Activated naive CD8-positive, alpha-beta T cell treated with anti-CD3 and anti-CD28 coated beads, Interleukin-2, amount 50 U/mL, for 16 hours (primary cell): ENCODE measurements at regions not wholly inside any gene's neighbourhood (a gene's known extent, or its start where the extent isn't known, plus 50 kb on each side); places are given as distances from the start of the nearest gene placed in this dataset.
"Not testable (repeated sequence)": the region's sequence is repeated elsewhere in the genome, so short reads cannot be mapped to it uniquely, and the experiment has no call there.

Experiments used
- DNase-seq: peaks from one replicate; pipeline ENCODE4 v3.0.0-alpha.2; 2020; ENCODE audit warnings: low read depth, low spot score

DNA sequence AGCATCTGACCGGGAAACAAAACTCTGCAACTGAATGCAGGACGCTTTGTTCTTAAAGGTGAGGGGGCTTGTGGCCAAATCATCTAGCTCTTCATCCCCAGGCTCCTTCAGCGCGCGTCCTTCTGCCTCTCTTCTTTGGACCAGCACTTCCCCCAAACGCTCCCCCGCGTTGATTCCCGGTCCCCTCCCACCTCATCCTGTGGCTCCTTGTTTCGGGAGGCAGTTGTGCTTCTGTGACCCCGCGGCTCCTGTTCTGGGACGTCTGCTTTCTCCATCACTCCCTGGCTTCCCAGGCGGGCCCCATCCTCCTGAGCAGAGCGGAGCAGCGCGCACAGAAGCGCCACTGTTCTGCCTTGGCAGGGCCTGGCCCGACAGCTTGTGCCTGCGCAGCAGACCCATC, 109.7 kb upstream of the ZNG1E start:
- not testable (repeated sequence) for DNase-seq

DNA sequence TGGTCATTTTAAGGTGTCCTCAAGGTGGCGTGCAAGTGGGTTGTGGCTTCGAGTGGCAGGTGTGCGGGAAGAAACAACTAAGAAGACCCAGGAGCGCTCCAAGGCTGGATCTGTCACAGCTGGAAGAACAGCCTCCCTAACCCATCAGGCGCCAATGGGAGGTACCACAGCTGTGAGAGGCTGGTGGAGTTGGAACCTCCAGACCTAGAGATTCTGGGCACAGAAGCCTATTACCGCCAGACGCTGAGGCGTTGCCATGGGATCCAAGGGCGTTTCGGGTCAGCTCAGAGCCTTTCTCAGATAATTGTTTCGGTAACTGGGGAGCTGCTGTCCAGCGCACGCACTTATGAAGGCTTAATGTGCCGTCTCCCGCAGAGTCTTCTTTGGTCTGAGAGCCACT, 156.7 kb upstream of the ZNG1E start:
- not testable (repeated sequence) for DNase-seq

DNA sequence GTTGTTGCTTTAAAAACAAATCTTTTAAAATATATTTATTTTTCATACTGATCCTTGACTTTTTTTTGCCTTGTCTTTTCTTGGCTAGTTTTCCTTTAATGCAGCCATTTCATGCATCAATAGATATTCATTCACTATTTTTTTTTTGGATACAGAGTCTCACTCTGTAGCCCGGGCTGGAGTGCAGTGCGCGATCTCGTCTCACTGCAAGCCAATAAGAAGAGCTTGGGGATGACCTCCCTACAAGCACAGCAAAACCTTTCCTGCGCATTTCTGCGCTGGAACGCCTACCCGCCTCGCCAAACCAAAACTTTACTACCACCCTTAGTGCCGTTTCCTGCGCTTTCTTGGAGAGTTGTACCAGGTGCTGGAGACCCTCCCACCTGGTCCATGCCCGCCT, 161.3 kb upstream of the ZNG1E start:
- not testable (repeated sequence) for DNase-seq

DNA sequence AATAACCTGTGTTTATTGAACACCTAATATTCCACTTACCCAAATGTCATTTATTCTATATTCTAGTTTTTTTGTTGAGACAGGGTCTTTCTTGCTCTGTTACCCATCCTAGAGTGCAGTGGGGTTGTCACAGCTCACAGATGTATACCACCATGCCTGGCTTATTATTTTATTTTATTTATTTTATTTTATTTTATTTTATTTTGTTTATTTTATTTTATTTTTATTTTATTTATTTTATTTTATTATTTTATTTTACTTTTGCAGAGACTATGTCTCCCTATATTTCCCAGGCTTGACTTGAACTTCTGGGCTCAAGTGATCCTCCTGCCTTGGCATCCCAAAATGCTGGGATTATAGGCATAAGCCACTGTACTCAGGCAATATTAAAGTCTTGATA, 167.8 kb upstream of the ZNG1E start:
- not testable (repeated sequence) for DNase-seq

DNA sequence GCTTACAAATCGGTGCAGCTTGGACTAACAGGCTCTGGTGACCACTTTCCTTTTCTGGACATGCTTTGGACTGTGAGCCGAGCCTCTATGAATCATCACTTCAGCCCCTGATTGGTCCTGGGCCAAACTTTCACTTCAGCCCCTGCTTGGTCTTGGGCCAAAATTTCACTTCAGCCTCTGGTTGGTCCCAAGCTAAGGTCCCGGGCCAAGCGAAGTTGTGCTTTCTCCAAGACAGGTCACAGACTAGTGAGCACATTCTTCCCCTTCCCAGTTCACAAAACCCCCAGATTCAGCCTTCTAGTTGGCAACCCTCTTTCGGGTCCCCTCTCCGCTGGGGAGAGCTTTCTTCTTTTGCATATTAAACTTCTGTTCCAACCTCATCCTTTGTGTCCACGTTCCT, 171.0 kb upstream of the ZNG1E start:
- not testable (repeated sequence) for DNase-seq

DNA sequence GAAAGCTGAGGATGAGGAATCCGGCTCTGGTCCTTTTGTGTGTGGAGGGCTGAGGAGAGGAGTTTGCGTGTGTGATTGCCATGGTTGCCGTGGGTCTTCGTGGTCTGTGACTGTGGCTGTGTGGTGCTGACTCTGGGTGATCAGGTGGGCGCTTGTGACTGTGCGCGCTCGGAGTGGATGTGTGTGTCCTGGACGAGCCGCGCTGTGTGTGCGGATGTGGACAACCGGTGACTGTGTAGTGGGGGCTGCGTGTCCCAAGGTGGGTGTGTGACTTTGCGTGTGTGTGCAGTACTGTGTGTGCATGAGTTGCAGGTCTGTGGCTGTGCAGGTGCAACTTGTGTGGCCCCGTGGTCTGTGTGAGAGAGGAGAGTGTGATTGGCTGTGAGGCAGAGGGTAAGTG, 172.0 kb upstream of the ZNG1E start:
- not testable (repeated sequence) for DNase-seq

DNA sequence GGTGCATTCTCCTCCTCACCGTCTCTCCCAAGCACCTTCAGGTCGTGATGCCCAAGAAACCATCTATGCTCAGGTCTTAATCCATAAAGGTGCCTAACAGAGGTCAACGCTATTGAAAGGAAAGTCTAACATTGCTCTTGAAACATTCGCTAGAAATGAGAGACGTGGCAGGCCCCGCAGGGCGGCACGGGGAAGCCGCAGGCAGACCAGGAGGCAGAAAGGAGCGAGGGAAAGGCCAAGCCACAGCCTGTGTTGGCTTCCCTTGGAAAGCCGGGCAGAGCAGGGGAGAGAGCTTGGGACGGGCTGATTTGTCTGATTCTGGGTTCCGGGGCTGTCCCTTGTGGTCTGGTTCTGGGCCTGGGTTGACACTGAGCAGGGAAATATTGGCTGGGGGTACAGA, 192.8 kb upstream of the ZNG1E start:
- not testable (repeated sequence) for DNase-seq

DNA sequence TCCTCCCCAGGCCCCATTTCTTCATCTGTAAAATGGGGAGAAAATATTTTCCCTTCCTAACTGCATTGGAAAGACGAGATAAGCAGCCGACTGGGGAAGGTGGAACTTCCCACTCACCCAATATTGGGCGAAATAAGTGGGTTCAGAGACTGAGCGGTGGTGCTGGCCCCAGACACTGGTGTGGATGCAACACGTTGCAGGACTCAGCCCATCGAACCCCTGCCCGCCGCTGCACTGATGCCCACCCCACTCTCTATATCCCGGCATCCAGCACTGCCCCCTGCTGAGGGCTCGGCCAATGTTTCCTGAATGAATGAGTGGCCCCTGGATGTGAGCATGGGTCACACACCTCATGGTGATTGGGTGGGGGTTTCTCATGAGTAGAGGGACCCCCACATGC, 194.4 kb upstream of the ZNG1E start:
- DNase-seq = not testable (repeated sequence)

DNA sequence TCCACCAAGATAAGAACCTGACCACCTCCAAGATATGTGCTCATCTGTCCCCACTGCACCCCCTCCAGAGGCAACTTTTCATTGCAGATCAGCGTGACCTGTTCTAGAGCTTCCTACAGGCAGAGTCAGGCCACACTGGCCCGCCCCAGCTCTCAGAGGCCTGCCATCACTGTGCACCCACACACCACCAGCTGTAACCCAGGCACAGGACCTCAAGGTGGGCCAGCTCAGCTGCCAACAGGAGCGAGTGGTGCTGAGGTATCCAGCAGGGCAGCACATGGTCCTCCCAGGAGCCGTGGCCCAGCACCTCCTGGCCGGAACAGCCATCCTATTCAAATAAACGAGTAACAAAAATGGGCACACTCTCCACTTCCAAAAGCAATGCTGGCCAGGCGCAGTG, 189.9 kb upstream of the FOXD4L5 start:
- DNase-seq = not testable (repeated sequence)

DNA sequence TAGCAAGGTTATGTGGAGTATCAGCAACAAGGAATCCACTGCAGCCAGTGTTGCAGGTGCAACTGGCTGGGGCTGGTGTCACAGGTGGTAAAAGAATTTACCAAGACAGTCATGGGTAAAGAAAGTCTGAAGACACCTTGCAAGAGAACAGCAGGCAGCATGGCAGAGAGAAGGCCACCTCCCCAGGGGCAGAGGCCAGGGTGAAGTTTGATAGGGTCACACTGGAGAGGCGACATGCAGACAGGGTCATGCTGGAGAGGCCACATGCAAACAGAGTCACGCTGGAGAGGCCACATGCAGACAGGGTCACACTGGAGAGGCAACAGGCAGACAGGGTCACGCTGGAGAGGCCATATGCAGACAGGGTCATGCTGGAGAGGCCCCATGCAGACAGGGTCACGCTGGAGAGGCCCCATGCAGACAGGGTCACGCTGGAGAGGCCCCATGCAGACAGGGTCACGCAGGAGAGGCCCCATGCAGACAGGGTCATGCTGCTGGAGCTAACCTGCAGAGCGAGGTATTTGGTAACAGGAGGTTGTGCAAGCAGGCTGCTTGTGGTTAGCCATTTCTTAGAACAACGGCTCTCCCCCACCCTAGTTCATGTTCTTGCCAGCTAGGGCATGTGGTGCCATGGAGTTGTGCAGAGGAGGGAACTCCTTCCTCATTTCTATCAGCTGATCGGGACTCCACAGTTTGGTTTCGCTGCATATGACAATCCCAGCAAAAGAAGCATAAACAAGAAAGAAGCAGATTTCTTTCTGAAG, 188.2 kb upstream of the FOXD4L5 start:
- not testable (repeated sequence) for DNase-seq

DNA sequence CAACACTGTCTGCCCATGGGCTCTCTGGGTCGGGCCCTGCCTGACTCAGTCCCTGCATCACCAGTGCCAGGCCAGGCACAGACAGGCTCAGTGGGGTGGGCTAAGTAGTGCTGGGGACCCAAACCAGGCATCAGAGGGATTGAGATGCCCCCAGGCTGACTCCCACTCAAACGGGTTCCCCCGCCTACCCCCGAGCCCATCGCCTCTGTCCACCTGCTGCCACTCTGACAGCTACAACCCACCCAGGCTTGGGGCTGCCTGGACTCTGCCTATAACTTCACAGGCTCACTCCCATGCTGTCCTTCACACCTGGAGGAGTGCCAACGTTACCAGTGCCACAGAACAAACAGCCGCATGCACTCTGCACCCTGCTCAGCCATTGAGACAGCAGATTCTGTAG, 186.1 kb upstream of the FOXD4L5 start:
- DNase-seq = not testable (repeated sequence)

DNA sequence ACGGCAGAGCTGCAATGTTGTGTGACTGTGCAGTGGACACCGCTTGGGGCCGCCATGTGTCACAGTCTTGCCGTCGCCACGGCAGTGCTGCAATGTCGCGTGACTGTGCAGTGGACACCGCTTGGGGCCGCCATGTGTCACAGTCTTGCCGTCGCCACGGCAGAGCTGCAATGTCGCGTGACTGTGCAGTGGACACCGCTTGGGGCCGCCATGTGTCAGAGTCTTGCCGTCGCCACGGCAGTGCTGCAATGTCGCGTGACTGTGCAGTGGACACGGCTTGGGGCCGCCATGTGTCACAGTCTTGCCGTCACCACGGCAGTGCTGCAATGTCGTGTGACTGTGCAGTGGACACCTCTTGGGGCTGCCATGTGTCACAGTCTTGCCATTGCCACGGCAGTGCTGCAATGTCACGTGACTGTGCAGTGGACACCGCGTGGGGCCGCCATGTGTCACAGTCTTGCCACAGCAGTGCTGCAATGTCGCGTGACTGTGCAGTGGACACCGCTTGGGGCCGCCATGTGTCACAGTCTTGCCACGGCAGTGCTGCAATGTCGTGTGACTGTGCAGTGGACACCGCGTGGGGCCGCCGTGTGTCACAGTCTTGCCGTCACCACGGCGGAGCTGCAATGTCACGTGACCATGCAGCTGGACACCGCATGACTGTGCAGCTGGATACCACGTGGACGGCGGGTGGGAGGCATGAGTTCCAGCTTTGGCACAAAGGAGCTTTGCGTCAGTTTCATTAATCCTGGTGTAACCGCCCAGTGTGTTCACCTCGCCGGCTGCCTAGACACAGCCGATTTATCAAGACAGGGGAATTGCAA, 182.1 kb upstream of the FOXD4L5 start:
- DNase-seq = not testable (repeated sequence)

DNA sequence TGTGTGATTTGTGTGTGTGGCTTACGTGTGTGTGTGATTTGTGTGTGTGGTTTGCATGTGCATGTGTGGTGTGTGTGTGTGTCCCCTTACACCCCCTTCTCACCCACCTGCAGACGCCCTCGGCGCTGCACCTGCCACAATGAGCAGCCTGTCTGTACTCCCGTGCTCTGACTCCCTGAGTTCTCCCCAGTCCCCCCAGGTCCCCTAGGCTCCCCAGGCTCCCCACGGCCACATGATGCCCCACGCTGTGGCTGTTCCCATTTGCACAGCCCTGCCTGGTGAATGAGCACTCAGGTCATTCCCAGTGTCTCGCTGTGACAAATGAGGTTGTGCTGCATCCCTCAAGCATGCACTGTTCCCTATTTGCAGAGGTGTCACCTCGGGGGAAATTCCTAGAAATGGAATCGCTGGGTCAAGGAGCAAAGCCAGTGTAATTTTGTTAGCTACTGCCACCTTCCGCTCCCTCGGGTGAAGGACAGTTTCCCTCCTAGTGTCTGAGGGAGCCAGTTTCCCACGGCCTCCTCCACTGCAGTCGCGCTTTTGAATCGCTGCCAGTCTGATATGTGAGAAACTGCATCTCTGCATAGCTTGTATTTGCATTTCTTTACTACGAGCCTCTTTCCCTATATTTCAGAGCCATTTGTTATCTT, 180.4 kb upstream of the FOXD4L5 start:
- not testable (repeated sequence) for DNase-seq

DNA sequence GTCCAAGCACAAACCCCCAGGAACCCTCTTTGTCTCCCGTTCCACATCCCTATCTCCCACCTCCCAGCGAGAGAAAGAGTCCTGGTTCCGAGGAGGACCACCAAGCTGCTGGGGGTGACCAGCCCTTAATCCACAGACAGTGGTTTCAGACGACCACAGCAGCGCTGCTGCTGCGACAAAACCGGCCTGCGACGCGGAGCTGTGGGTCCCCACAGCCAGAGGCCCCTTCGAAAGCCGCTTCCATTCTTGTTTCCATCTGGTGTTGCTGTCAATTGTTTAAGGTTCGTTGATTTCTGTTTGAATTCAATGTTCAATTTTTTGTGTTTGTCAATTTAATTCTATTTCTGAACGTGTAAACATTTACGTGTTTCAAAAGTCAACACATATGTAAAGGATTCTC, 177.5 kb upstream of the FOXD4L5 start:
- DNase-seq = not testable (repeated sequence)

DNA sequence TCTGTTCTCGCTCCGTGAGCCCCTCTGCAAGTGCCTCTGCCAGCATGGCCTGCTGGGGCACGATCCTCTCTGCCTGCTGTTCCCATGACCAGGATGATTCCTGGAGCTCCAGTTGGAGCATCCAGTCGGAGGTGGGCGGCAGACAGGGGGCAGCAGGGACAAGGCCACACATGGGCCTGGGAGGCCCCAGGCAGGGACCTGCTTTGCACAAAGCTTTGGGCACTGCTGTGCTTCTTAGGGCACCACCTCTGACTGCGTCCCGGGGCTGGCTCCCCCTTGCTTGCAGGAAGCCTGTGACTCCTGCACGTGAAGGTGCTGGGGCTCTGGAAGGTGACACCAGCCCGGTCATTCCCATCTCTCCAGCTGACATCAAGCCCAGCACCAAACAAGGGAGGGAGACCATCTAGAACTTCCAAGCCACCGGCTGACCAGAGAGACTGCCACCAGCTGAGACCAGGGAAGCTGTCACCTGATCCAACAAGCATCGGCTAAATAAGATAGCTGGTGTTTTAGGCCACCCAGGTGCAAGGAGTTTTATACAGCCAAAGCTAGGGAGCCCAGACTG, 174.8 kb upstream of the FOXD4L5 start:
- no peak for DNase-seq

DNA sequence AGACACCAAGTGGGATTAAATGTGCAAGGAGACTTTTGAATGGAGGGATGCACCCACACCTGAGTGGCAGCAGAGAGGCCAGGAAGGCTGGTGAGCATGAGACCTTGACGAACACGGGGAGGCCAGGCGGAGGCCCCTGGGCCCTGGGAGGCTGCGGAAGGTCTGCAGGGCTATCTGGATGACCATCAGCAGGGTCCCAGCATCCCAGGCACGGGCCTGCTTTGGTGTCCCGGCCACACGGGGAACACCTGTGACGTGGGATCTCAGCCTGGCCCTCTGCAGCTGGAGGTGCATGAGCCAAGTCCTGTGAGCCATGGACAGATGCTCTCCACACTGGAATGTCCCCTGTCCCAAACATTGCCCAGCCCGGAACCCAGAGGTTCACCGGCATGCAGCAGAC, 174.0 kb upstream of the FOXD4L5 start:
- no peak for DNase-seq

DNA sequence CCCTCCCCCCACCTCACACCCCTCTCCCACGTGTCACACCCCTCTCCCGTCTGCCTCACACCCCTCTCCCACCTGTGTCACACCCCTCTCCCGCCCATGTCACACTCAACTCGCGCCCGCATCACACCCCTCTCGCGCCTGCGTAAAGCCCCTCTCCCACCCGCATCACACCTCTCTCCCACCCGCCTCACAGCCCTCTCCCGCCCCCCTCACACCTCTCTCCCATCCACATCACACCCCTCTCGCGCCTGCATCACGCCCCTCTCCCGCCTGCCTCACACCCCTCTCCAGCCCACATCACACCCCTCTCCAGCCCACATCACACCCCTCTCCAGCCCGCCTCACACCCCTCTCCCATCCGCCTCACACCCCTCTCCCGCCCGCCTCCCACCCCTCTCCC, 173.5 kb upstream of the FOXD4L5 start:
- no peak for DNase-seq

DNA sequence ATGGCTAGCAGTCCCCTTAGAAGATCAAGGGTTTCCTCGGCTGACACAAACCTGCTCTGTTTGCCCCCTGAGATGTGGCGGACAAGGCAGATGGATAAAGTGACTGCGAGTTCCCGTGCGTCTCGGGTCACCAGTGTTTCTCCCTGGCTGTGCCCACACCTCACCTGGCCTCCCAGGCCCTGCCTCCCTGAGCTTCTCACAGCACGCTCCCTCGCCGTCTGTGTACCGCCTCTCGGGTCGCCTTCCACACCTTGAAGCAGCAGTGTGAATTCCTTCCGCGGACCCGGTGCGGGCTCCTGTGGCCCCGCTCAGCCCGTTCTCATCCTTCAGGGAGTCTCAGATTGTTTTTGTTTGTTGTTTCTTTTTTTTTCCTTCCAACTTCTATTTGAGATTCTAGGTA, 172.0 kb upstream of the FOXD4L5 start:
- not testable (repeated sequence) for DNase-seq

DNA sequence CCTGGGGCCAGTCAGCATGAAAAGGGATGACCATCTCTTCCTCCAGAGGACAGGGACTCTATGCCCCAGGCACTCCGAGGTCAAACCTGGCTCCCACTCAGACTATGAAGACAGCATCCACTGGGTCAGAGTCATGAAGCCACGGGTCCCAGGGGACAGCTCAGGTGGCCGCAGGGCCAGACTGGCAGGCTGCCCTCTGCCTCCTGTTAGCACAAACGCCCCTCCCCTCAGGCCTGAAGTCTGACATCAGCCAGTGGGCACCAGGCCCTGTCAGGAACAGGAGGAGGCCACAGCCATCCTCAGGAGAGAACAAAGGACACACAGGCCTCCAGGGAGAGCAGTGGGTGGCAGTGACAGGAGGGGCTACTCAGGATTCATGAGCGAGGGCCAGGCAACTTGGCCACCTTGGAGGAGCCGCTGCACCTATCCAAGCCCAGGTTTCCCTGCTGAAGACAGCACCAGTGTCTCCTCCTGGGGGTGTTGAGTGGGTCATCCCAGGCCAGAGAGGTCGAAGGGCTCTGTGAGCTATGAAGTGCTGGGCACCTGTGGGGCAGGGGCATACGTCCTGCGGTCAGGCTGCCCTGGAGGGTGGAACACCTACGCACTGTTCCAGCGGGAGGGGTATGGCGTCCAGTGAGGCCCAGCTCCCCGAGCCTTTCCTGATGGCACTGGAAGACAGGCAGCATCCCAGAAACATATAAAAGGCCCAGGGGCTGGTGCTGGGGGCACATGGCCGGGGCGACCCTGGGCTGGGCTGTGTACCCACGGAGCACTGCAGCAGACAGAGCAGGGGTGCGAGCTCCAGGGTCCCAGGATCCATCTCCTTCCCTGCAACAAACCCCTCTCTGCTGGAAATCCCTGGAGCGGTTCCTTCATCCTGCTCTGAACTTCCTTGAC, 171.0 kb upstream of the FOXD4L5 start:
- not testable (repeated sequence) for DNase-seq

DNA sequence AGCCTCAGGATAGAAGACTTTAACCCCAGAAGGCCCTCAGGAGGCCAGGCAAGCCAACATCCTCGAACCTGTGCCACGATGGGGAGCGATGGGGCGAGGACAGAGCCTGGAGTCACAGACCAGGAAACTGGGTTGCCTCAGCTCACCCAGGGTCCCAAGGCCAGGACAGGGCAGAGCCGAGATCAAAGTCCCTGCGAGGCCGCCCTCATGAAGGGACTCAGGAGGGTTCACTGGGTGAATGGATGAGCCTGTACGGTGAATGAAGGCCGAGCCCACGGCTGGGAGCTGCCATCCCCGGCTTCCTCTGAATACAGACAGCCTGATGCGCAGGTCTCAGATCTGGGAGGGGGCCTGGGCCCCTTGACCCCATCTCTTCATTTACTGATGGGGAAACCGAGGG, 170.1 kb upstream of the FOXD4L5 start:
- not testable (repeated sequence) for DNase-seq

DNA sequence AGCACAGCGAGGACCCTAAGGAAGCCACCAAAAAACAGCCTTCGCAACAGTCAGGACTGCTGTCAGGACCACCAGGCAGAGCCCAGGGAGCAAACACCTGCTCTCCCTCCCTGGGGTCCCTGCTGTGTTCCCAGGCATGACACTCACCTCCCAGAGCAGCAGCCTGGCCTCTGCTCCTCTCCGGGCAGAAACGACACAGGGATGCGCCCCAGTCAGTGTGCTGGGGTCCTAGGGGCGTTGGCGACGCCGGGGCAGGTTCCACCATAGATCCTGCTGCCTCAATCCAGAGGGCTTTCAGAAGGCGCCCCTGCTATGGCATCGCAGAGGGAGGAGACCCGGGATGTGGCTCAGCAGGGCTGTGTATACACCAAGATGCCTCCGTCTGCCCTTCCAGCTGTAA, 169.7 kb upstream of the FOXD4L5 start:
- DNase-seq = not testable (repeated sequence)
